GM18517 (cell line): ENCODE measurements at regions not wholly inside any gene's neighbourhood (a gene's known extent, or its start where the extent isn't known, plus 50 kb on each side); places are given as distances from the start of the nearest gene placed in this dataset.

Experiments
- ATAC-seq: cut with Tn5 transposase; IDR thresholded peaks from one replicate; pipeline ENCODE4 v1.9.1; 2021; ENCODE audit warnings: mild to moderate bottlenecking, moderate library complexity; ENCODE audit not compliant: unreplicated experiment

DNA sequence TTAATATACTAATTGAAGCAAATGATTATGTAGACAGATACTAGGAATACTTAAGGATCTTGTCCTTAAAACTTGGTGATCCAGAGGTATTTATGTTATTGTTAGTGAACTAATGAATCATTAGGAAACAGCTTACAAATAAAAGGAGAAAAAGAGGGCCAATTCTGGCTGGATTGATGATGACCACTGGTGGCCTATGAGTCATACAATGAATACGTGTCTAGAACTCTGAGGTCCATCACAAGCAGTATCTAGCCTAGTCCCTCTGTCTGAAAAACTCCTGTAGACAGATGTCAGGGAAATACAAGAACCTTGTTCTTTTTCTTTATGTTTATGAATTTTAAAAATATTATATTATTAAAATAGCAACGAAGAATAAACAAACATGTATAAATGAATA is 51.7 kb upstream of the RTL1 start:
- ATAC-seq = no peak

DNA sequence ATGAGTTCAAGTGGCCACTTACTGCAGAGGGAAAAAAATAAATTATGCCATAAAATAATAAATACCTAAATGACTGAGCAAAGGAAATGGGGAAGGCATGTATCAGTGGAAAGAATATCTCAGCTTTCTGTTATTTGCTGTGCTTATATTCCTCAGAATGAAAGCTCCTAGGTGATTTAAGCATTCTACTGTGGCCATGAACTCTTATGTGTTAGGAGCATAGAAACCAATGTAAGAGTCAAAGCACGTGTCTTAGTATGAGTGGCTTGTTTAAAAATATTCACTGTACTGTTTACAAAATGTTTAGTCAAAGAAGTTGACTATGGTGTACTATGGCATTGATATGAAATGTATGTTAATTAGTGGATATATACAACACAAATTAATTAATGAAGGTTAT is 59.0 kb upstream of the RTL1 start:
- ATAC-seq = no peak

DNA sequence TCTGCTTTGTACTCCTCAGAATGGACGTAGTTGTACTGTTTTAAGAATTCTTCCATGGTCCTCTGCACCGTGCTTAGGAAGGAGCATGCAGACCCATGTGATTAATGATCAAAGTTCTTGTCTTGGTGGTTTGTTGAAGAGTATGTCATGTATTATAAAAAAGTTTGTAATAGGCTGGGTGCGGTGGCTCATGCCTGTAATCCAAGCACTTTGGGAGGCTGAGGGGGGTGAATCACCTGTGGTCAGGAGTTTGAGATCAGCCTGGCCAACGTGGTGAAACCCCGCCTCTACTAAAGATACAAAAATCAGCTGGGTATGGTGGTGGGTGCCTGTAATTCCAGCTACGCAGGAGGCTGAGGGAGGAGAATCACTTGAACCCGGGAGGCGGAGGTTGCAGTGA is 61.8 kb upstream of the RTL1 start:
- ATAC-seq = no peak

DNA sequence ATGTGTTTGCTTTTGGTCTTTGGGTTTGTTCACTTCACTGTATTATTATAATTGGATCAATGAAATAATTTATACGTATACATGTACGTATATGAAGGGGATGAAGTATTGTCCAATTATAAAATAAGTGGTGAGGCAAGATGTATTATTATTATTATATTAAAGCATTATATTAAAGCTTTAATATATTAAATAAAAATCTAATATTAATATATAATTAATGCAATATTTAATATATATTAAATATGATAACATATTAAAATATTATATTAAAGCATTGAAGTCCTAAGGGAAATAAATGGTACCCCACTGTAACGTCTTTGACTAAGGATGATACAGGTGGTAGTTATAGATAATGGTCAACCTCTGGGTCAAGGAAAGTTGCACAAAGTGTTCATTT is 63.7 kb upstream of the RTL1 start:
- no peak for ATAC-seq

DNA sequence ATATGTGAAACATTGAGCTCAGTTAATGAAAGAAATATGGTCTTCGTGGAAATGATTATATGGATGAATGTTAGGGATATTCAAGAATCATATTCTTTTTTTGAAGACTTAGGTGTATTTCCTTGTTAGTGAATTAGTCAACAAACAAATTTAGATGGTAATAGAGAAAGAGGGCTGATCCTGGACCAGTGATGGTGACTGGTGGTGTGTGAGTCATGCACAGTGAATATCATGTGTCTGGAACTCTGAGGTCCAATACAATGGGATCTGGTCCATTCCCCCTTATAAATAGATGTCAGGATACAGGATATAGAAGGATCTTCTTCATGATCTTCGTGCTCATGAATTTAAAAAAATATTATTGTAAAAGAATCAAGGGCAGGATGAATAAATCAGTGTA is 64.4 kb upstream of the RTL1 start:
- no peak for ATAC-seq

DNA sequence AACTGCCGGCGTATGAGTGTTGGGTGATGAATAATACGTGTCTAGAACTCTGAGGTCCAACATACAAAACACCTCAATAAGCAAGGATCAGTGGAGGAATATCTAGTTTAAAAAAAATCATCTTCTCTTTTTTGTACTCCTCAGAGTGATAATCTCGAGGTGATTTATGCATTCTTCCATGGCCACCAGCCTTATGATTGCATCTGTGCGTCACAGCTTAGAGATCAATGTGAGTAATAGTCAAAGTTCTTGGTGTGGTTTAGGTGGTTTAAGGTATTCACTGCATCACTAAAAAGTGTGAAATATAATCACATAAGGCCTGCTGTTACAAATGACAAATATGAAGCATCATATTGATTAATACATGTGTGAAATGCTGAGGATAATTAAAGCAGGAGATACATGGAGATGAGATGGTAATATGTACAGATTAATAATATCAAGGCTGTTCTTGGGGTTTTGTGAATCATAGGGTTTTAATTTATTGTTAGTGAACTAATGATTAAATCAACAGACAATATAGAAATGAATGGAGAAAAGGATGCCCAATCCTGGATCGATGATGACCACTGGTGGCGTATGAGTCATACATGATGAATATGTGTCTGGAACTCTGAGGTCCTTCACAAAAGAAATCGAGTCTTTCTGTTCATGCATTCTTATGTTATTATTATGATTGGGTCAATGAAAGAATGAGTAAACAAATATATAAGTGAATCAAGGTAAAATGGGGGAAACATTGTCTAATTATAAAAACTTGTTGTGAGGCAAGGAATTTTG is 68.8 kb upstream of the RTL1 start:
- no peak for ATAC-seq

DNA sequence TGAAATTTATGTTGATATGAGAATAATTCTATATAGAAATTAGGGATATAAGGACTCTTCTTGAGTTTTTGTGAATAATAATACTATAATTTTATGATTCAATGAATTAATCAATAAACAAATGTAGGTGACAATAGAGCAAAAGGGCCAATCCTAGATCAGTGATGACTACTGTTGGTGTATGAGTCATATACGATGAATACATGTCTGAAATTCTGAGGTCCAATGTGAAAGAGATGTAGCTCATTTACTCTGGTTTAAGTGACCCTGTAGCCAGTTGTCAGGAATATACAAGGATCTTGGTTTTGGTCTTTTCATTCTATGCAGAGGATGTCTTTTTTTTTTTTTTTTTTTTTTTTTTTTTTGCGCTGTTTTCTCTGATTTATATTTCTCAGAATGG is 72.1 kb upstream of the RTL1 start:
- no peak for ATAC-seq

DNA sequence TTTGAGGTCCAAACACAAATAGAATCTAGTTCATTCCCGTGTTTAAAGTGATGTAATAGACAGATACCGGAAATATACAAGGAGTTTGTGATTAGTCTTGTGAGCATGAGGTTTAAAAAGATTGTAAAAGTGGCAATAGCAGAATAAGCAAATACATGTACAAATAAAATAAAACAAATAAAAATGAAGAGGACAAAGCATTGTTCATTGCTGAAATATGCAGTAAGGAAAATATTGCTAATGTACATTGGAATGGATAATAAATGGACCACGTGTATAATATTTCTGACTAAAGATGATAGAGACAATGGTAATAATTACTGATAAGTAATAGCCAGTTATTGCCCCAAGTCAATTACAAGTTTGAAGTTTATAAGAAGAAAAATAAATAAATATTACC is 75.6 kb upstream of the RTL1 start:
- ATAC-seq = no peak

DNA sequence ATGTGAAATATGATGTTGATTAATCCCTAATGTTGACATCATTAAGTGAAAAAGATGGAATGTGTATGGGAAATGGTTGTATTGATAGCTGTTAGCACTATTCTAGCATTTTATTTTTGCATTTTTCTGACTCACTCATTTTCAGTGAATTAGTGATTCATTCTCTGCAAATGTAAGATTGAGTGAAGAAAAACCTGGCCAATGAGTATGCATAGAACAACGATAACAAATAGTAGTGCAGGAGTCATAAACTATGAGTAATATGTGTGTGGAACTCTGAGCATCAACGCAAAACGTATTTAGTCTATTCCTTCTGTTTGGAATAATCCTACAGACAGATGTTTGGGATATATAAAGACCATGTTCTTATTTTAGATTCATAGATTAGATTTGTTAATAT is 76.3 kb upstream of the RTL1 start:
- ATAC-seq = no peak

DNA sequence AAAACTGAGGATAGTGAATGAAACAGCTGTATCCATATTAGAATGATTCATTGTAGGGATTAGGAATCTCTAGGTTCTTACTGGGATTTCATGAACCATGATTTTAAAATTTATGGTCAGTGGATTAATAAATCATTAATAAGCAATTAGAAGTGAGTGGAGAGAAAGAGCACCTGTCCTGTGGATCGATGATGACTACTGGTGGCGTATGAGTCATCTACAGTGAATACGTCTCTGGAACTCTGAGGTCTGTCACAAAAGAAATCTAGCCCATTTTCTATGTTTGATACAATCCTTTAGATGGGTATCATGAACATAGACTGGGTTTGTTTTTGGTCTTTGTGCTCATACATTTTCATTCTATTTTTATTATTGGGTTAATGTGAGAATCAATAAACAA is 77.3 kb upstream of the RTL1 start:
- no peak for ATAC-seq

DNA sequence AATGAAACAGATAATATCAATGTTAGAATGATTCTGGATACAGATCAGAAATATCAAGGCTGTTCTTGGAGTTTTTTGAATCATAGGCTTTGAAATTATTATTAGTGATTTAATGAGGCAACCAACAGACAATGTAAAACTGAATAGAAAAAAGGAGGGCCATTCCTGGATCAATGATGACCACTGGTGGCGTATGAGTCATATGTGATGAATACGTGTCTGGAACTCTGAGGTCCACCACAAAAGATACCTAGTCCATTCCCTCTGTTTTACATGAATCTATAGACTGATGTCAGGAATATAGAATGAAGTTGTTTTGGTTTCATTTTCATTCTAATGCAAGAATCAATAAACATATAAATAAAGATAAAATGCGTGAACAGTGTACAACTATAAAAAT is 78.3 kb upstream of the RTL1 start:
- ATAC-seq = no peak

DNA sequence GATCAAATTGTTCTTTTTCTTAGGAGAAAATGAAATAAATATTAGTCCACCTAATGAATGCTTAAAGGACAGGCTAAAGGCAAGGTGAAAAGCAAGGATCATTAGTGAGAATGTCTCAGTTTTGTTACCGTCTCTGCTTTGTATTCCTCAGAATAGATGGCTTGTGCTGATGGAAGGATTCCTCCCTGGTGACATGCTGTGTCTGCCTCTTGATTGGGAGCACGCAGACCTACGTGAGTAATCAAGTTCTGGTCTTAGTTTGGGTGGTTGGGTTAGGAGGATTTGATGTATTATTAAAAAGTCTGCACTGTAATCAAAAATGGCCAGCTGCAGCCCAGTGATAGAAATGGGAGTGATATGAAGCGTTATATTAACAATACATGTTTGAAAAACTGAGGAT is 78.8 kb upstream of the RTL1 start:
- ATAC-seq = no peak

DNA sequence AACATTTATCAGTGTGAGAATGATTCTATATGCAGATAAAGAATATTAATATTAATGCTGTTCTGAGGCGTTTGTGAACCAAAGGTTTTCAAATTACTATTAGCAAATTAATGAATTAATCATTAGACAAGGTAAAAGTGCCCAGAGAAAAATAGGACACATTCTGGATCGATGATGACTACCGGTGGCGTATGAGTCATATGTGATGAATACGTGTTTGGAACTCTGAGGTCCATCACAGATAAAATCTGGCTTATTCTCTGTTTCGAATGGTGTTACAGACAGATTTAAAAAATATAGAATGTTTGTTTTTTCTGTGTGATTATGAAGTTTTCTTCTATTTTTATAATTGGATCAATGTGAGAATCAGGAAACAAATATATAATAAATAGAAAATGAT is 79.2 kb upstream of the RTL1 start:
- ATAC-seq = no peak

DNA sequence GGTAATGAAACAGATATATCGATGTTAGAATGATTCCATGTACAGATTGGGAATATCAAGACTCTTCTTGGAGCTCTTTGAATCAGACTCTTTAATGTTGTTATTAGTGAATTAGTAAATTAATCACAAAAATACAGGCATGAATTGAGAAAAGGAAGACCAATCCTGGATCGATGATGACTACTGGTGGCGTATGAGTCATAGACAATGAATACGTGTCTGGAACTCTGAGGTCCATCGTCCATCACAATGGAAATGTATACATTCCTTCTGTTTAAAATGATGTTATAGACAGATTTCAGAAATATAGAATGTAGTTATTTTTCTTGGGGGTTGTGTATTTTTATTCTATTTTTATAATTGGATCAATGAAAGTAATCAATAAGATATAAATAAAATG is 80.2 kb upstream of the RTL1 start:
- ATAC-seq = no peak

DNA sequence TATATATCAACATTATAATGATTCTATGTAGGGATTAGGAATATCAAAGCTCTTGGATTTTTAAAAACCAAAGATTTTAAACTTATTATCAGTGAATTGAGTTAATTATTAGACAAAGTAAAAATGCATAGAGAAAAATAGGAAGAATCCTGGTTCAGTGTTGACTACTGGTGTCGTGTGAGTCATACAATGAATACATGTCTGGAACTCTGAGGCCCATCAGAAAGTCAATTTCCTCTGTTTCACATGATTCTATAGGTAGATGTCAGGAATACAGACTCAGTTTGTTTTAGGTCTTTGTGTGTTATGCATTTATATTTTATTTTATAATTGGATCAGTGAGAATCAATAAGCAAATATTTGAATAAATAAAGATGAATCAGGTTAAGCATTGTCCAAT is 84.5 kb upstream of the RTL1 start:
- ATAC-seq = no peak

DNA sequence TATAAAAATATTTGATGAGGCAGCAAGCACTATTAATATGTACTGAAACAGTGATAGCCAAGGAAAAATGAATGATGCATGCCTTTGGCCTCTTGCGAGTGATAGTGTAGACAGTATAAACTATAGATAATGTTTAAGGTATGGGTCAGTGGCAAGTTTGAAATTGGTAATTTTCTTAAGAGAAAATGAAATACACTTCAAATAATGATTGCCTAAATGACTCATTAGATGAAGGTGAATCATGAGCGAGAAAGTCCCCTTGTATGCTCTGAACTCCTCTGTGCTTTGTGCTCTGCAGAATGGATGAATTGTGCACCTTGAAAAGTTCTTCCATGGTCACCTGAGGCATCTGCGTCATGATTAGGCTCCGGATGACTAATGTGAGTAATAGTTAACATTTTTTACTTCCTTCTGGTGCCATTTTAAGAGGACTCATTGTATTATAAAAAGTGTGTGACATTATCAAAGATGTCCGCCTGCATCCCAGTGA is 84.9 kb upstream of the RTL1 start:
- ATAC-seq = no peak

DNA sequence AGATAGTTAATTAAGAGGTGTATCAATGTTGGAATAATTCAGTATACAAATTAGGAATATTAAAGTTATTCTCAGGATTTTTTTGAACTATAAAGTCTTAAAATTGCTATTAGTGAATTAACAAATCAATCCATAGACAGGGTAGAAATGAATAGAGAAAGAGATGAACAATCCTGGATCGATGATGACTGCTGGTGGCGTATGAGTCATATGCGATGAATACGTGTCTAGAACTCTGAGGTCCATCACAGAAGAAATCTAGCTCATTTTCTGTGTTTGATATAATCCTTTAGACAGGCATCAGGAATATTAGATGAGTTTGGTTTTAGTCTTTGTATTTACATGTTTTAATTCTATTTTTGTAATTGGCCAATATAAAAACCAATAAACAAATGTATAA is 85.4 kb upstream of the RTL1 start:
- ATAC-seq = no peak

DNA sequence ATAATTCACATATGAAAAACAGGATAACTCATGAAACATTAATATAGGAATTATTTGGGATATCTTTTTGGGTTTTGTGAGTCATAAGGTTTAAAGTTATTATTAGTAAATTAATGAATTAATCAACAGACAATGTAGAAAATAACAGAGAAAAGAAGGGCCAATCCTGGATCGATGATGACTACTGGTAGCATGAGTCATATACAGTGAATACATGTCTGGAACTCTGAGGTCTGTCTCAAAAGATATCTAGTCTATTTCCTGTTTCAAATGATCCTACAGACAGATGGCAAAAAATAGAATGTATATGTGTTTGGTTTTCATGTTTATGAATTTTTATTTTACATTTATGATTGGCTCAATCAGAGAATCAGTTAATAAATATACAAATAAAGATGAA is 86.4 kb upstream of the RTL1 start:
- ATAC-seq = no peak

DNA sequence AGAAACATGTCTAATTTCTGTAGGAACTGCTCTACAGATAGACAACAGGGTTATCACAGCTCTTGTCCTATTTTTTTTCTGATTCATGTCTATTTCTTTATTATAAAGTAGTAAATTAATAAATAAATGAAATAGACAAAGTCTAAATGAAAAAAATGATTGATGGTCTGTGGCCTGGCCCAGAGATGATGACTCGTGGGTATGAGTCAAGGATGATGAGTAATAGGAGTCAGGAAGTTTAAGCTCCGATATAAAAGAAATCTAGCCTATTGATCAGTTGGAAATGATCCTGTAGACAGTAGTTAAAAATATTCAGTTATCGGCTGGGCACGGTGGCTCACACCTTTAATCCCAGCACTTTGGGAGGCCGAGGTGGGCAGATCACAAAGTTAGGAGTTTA is 90.6 kb upstream of the RTL1 start:
- ATAC-seq = no peak

DNA sequence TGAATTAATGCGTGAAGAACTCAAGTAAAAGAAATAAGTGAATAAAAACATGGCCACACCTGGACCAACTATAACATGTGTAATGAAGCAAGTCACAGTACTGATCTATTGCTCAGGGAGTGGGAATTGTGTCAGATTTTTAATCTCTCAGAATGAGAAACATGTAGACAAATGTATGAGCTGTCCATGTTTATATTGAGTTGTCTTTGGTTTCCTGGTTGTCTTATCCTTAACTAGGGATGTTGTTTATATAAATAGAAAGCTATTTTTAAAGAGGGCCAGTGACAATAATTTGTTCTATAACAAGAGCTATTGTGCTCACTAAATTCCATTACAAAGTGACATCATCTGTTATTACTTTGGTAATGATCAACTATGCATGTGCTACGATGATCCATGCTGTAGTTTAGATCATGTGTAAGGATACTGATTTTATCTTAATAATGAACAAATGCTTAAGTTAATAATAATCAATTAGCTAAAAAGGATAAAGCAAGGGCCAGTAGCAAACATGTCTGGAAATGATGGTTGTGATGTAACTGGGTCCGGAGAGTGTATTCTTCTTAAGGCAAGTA is 91.3 kb upstream of the RTL1 start:
- no peak for ATAC-seq

DNA sequence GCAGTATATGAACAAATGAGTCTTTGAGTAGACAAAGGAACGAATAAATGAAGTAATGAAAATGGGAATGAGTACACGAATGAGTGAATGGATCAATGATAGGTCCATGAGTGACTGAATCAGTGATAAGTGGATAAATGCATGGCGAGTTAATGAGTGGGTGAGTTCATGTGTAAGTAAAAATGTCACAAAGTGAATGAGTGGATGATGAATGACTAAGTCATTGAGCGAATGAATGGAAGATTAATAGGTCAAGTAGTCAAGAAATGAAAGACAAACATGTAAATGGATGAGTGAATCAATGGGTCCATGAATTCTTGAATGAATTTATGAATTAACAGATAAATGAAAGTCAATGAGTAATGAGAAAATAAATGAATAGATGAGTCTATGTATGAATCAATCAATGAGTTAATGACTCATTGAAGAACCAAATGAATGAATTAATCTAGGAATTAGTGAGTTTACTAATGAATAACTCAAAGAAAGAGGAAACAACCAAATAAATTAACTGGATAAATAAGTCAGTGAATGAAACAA is 97.3 kb upstream of the RTL1 start:
- ATAC-seq = no peak

DNA sequence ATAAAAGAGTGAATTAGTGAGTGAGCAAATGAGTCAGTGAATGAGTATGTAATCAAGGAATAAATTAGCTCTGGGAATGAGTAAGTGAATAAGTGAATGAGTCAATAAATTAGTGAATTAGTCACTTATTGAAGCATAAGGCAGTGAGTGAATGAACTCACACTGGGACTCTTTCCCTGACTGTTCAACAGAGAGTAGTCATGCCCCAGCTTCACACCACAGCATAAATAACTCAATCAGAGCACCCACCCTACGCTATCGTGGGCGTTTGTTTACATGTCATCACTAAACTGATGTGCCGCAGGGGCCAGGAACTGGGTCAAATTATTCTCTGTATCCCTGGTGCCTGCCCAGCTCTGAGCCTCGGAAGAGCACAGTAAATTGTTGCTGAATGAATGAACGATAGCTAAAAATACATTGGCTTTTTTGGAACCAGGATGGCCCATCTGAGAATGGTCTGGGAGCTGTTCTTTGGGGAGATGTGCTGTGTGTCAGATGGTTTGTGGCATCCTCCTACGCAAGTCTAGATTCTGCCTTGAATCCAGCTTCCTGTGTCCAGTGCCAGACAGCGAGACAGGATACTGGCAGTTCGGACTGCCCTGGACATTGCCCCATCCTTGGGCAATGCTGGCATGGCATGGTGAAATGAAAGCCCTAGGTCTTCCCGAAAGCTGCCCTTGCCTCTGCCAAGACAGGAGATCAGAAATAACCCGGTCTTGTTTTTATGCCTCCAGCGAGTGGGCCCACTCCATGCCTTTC is 98.0 kb upstream of the RTL1 start:
- no peak for ATAC-seq
